Epithelial cell of proximal tubule (primary cell): ENCODE measurements at regions not wholly inside any gene's neighbourhood (a gene's known extent, or its start where the extent isn't known, plus 50 kb on each side); places are given as distances from the start of the nearest gene placed in this dataset.

Experiments used
- DNase-seq: peaks from one replicate; pipeline ENCODE4 v3.0.0-alpha.2; 2011; ENCODE audit warnings: low read depth
- H3K4me3 ChIP-seq: 2 replicates; pipeline ENCODE4 v1.5.1; 2011; ENCODE audit warnings: low read depth, mild to moderate bottlenecking, low read length
- CTCF ChIP-seq: conservative IDR thresholded peaks from 2 replicates; pipeline ENCODE4 v1.5.1; 2012; ENCODE audit warnings: low read depth, mild to moderate bottlenecking, low read length

DNA sequence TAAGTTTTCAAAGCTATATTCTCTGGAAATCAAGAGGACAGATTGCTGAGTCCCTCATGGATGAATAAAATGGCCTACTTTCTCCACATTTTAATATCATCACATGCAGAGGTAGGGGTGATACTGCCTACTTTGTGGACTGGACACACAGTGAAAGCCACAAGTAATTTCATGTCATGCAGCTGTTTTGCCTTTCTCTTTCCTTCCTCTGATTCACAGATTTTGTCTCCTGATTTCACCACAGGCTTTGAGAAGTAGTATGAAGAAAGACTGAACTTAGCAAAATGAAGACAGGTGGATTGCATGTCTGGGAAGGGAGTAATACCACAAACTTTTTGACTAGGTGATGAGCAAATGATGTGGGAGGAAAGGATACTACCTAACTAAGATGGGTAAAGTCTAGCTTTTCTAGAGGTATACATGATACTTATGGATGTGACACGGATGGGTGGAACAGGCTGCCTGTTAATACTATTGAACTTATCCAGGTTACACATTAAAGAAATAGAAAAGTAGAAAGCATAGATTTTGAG is 478.4 kb upstream of the GOT2 start:
- TF ChIP-seq CTCF: no peak
- DNase-seq: no peak
- H3K4me3 ChIP-seq: no peak overlapping the region

- no peak for TF ChIP-seq CTCF
- peak; percentile 58 for DNase-seq
- H3K4me3 ChIP-seq: no peak overlapping the region
Observed at GRCh38 chr16:59210955-59211541, 476.9 kb upstream of the GOT2 start.

DNA sequence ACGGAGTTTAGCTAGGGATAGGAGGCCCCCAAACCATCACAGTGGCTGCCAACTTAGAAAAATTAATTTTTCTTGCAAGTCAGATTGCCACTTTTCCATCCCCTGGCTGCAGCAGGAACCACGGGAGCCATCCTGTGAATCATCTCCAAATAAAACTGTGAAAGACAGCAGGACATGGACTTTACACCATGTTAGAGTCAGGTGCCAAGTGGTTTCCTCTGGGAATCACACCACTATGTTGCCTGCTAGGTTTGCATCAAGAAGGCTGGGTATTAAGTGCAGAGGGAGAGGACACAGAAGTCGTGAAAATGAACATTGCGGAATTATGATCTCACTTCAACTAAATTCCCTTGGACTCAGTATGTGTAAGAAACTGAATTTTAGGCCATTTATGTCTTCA is 471.3 kb upstream of the GOT2 start:
- DNase-seq: no peak
- H3K4me3 ChIP-seq: no peak overlapping the region
- TF ChIP-seq CTCF: no peak

DNA sequence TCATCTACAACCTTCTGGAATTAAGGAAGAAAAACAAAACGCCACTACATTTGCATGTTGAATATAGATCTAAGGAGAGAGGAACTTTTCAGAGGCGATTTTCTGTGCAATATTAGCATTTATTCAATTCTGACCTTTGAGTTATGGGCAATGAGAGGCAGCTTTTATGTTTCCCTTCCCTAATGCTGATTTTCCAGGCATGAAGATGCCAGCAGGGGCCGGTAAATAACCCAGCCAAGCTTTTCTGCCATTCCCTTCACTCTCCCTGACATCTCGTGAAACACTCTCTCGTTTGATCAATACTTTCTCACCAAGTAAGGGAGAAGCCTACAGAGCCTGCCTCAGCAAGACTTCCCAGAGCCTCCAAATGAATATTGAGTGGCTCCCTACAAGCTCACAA is 470.5 kb upstream of the GOT2 start:
- TF ChIP-seq CTCF: no peak
- no peak for DNase-seq
- H3K4me3 ChIP-seq: no peak overlapping the region

- DNase-seq: no peak
Observed at GRCh38 chr16:59202233-59202862, 468.2 kb upstream of the GOT2 start.

GRCh38 chr16:59201821-59202220 is 467.7 kb upstream of the GOT2 start:
- TF ChIP-seq CTCF: no peak
- H3K4me3 ChIP-seq: no peak overlapping the region
- no peak for DNase-seq

More at GRCh38 chr16:59202233-59202862, 468.2 kb upstream of the GOT2 start:
- no peak for TF ChIP-seq CTCF
- no peak overlapping the region for H3K4me3 ChIP-seq

- TF ChIP-seq CTCF: no peak
Observed at GRCh38 chr16:59201160-59201559, 467.0 kb upstream of the GOT2 start.

More at GRCh38 chr16:59201160-59201559, 467.0 kb upstream of the GOT2 start:
- no peak for DNase-seq
- H3K4me3 ChIP-seq: no peak overlapping the region
